Skeletal muscle cell (primary cell): ENCODE measurements at regions not wholly inside any gene's neighbourhood (a gene's known extent, or its start where the extent isn't known, plus 50 kb on each side); places are given as distances from the start of the nearest gene placed in this dataset.
"Not testable (repeated sequence)": the region's sequence is repeated elsewhere in the genome, so short reads cannot be mapped to it uniquely, and the experiment has no call there.

Experiments
- DNase-seq: peaks from one replicate; pipeline ENCODE4 v3.0.0-alpha.2; 2010; ENCODE audit warnings: low read depth
- H3K4me3 ChIP-seq: 2 replicates; pipeline ENCODE4 v1.5.1; 2011; ENCODE audit warnings: low read depth, mild to moderate bottlenecking, control low read depth, low read length, moderate library complexity

DNA sequence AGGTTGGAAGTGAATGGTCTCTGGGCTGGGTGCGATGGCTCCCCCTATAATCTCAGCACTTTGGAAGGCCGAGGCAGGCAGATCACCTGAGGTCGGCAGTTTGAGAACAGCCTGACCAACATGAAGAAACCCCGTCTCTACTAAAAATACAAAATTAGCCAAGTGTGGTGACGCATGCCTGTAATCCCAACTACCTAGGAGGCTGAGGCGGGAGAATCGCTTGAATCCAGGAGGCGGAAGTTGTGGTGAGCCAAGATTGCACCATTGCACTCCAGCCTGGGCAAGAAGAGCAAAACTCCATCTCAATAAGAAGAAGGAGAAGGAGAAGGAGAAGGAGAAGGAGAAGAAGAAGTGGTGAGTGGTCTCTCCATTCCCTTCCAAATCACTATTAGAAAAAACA, 434.0 kb downstream of the CD83 start:
- H3K4me3 ChIP-seq, DNase-seq: not testable (repeated sequence)

GRCh38 chr6:14552891-14553290, 435.3 kb downstream of the CD83 start:
- no peak overlapping the region for H3K4me3 ChIP-seq
- no peak for DNase-seq

DNA sequence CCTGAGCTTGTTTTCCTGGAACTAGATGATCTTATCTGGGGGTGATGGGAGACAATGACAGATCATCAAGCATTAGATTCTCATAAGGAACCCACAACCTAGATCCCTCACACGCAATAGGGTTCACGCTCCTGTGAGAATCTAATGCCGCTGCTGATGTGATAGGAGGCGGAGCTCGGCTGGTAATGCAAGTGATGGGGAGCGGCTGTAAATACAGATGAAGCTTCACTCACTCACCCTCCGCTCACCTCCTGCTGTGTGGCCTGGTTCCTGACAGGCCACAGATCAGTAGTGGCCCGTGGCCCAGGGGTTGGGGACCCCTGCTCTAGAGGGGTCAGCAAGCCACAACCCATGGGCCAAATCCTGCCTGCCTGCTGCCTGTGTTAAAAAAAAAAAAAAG, 435.9 kb downstream of the CD83 start:
- H3K4me3 ChIP-seq: no peak overlapping the region
- no peak for DNase-seq

- DNase-seq: no peak
- H3K4me3 ChIP-seq: no peak overlapping the region
Observed at GRCh38 chr6:14555804-14556203, 438.2 kb downstream of the CD83 start.

DNA sequence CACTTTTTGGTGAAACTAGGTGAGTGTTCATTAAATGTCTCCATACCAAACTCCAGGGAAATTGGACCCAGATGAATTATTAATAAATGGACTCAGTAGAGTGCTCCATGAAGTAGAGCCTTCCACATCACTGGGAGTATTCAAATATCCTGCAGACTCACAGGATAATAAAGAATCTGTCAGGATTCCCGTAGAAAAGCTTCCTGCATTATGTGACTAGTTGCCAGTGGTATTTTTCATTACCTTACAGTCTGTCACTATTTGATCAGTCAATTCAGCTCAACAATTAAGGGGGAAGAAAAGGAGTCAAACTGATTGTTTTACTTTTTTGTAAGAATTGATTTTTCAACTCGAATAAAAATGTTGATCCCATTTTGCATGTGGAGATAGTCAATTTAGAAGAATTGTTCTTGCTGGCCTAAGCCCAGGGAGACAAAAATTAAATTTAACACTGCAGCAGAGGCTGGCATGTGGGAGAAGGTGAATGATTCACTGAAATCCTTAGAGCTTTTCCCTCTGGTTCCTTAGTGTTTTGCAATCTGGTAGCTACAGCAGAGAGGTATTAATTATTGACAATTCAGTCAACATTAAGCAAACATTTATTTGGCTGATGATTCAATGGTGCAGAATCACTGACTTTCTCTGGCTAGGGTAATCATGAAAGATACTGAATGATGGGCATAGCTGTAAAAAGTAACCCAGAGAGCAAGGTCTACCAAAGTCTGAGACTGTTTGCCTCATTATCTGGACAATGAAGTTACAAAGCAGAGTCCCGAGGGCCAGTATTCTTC, 442.4 kb downstream of the CD83 start:
- H3K4me3 ChIP-seq: no peak overlapping the region
- DNase-seq: peak; percentile 31

DNA sequence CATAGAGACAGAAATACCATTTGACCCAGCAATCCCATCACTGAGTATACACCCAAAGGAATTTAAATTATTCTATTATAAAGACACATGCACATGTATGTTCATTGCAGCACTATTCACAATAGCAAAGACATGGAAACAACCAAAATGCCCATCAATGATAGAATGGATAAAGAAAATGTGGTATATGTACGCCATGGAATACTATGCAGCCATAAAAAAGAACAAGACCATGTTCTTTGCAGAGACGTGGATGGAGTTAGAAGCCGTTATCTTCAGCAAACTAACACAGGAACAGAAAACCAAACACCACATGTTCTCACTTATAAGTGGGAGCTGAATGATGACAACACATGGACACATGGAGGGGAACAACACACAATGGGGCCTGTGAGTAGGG, 444.0 kb downstream of the CD83 start:
- DNase-seq, H3K4me3 ChIP-seq: not testable (repeated sequence)

- H3K4me3 ChIP-seq: no peak overlapping the region
Observed at GRCh38 chr6:14567842-14568241, 450.3 kb downstream of the CD83 start.

GRCh38 chr6:14569394-14569793, 451.8 kb downstream of the CD83 start:
- no peak for DNase-seq
- no peak overlapping the region for H3K4me3 ChIP-seq

More at GRCh38 chr6:14567842-14568241, 450.3 kb downstream of the CD83 start:
- DNase-seq: no peak

DNA sequence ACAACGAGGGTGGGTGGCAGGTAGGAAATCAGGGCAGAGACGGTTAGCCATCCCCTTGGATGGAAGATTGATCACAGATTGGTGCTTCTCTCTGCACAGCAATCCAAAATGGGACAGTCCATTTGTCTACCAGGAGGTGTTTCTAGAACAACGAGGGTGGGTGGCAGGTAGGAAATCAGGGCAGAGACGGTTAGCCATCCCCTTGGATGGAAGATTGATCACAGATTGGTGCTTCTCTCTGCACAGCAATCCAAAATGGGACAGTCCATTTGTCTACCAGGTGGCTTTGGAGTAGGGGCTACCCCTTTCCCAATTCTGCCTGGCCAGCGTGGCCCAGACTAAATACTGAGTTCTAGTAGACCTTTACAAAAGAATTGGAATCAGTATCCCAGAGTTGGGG, 452.3 kb downstream of the CD83 start:
- not testable (repeated sequence) for H3K4me3 ChIP-seq, DNase-seq

GRCh38 chr6:14571001-14571400, 453.4 kb downstream of the CD83 start:
- no peak for DNase-seq
- no peak overlapping the region for H3K4me3 ChIP-seq

DNA sequence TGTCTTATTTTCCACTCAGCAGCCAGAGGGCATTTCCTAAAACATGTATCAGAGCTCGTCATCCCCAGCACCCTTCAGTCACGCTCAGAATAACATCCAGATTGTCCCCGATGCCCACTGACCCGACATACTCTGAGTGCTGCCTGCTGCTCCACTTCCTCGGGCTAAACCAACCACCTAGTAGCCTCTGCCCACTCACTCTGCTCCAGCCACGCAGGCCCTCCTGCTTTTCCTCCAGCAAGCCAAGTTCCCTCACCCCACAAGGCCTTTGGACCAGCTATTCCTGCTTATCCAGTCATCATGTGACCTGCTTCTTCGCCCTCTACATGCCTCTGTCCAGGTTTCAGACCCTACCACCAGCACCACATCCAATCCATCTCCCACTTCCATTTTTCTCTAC, 454.2 kb downstream of the CD83 start:
- DNase-seq: no peak
- H3K4me3 ChIP-seq: no peak overlapping the region

GRCh38 chr6:14573267-14573666, 455.7 kb downstream of the CD83 start:
- DNase-seq: no peak
- no peak overlapping the region for H3K4me3 ChIP-seq

DNA sequence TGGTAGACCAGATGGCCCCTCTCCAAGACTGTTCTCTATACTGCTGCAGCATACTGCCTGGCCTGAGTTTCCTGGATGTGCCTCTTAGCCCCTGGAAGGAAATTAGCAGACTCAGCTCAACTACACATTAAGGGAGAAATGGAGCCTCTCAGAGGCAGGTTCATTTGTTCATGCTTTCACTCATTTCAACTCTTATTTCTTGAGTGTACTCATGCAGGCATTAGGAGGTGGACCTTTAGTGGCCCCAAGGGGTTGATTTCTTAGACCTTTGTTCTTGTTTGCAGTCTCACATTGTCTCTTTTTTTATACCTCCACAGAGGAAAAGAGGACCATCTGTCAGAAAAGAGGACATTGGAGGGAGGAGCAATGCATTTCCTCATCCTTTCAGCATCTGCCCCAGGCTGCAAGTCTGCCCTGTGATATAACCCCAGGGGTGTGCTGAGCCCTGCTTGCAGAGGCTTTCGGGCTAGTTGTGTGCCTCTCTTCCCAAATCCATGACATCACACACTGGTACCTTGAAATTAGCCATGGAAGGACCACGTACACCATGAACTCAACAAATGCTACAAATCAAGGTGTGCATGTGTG, 456.2 kb downstream of the CD83 start:
- DNase-seq: no peak
- H3K4me3 ChIP-seq: no peak overlapping the region

GRCh38 chr6:14575961-14576360, 458.4 kb downstream of the CD83 start:
- DNase-seq: no peak
- H3K4me3 ChIP-seq: no peak overlapping the region

DNA sequence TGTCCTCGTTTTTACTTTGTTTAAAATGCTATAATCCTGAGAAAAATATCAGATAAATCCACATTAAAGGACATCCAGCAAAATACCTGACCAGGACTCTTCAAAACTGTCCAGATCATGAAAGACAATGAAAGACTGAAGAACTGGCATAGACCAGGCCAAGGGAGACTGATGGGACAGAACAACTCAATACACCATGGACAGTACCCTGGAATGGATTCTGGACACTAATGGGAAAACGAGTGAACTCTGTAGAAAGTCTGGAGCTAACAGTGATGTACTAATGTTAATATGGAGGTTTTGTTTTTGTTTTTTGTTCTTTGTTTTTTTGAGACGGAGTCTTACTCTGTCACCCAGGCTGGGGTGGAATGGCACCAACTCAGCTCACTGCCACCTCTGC, 461.4 kb downstream of the CD83 start:
- DNase-seq: no peak
- H3K4me3 ChIP-seq: no peak overlapping the region

- H3K4me3 ChIP-seq: no peak overlapping the region
- DNase-seq: no peak
Observed at GRCh38 chr6:14582749-14583148, 465.2 kb downstream of the CD83 start.

GRCh38 chr6:14583826-14584225, 466.3 kb downstream of the CD83 start:
- no peak for DNase-seq
- H3K4me3 ChIP-seq: no peak overlapping the region

DNA sequence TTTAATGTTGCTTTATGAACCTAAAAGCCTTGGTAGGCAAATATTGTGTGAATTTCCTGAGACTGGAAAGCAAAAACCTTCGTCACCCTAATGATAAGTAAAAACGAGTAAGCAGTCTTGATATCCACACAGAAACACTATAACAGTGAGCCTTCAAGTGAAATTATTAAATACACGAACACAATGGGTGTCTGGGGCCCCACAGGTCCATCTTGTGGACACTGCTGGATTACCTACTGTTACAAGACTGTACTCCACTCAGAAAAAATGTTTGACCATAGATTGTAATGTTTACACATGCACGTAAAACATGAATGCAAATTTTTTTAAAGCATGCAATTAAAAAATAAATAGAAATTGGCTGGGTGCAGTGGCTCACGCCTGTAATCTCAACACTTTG, 466.9 kb downstream of the CD83 start:
- no peak for DNase-seq
- H3K4me3 ChIP-seq: no peak overlapping the region

DNA sequence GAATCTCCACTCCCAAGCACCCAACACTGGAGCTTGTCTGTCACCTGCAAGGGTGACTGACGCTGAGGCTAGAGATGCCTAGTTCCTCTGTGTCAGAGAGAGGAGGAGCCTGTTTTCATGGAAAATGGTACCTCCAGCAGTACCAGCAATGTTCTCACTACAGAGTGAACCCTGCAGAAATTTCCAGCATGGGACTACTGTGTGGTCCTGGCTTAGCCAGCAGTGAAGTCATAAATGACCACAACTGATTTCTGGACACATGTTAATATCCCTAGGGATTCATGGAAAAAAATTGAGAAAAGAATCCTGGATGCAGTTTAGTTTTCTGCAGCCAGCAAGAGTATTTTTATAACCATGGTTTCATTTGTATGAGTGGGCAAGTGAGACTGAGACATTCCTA, 468.1 kb downstream of the CD83 start:
- no peak for DNase-seq
- no peak overlapping the region for H3K4me3 ChIP-seq

- DNase-seq: no peak
- no peak overlapping the region for H3K4me3 ChIP-seq
Observed at GRCh38 chr6:14589175-14589574, 471.6 kb downstream of the CD83 start.

DNA sequence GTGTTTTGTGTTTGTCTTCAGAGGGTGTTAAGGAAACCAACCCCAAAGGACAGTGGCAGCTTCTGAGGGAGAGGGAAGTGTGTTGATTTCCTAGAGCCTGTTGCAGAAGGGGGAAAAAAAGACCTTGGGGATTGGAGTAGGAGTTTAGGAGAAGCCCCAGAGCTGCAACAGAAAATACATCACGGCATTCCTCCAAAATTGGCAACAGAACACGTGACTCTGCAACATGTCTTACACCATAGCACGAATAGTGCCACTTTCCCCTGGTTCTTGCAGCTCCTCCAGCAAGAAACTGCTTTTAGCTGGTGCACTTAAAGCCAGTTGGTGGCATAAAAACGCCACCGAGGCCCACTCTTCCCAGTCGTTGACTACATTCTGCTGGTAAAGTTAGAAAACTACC, 473.0 kb downstream of the CD83 start:
- no peak for DNase-seq
- no peak overlapping the region for H3K4me3 ChIP-seq
